ENCODE measurements at regions not wholly inside any gene's neighbourhood (a gene's known extent, or its start where the extent isn't known, plus 50 kb on each side); places are given as distances from the start of the nearest gene placed in this dataset.

GRCh38 chr14:87171141-87171540 is 821.8 kb downstream of the GALC start:
- no peaks in the 10 kb centered on the region for H3K36me3 ChIP-seq (ENCODE audit: control insufficient read depth, insufficient read depth, low read length)
- in situ Hi-C loops (cut with HindIII; ENCODE audit: low pct_unique_long_range_greater_than_20kb, low sequenced_read_pairs) (no loop called here), intact Hi-C loops (cut with micrococcal nuclease; ENCODE audit: unreplicated experiment) (no loop called here)
- ChIA-PET CTCF (no interaction called here), POLR2A (no interaction called here)
- no peak overlapping the region for H3K27ac ChIP-seq (ENCODE audit: low read length)
- no peaks in the 10 kb centered on the region for H3K9me3 ChIP-seq (ENCODE audit: control insufficient read depth, insufficient read depth, low read depth, low read length)
- no peak for TF ChIP-seq TCF7L2 (IDR thresholded peaks at IDR 0.05; ENCODE audit: low read depth, low read length)
- no peak for TF ChIP-seq REST (IDR thresholded peaks at IDR 0.05; ENCODE audit: insufficient read depth in 1 of 2, low read depth in 2 of 2, low read length in 1 of 2)
- no peak for TF ChIP-seq POLR2AphosphoS5 (IDR thresholded peaks at IDR 0.05; ENCODE audit: low read depth, low read length)
- TF ChIP-seq SIN3A (IDR thresholded peaks at IDR 0.05; ENCODE audit: borderline replicate concordance, insufficient read depth, low read depth, low read length), result no peak
- TF ChIP-seq CTCF (IDR thresholded peaks at IDR 0.05), result no peak
- no peak for DNase-seq (ENCODE audit: low read depth, low spot score)
- H3K4me1 ChIP-seq (ENCODE audit: control insufficient read depth, insufficient read depth, low read length), result no peaks in the 10 kb centered on the region
- BruUV-seq (replicated peaks), result no TSS peak
- no peaks in the 10 kb centered on the region for H3K27me3 ChIP-seq (ENCODE audit: control insufficient read depth, insufficient read depth, low read length)
- no peak for ATAC-seq
- H3K4me3 ChIP-seq (ENCODE audit: low read depth in 2 of 2, low read length in 2 of 2), result no peak overlapping the region

- CTCF ChIA-PET, result no interaction called here
- BruUV-seq (replicated peaks), result no TSS peak
- no peak for DNase-seq (ENCODE audit: low read depth, low spot score)
- in situ Hi-C loops (cut with HindIII; ENCODE audit: low pct_unique_long_range_greater_than_20kb, low sequenced_read_pairs) (no loop called here), intact Hi-C loops (cut with micrococcal nuclease; ENCODE audit: unreplicated experiment) (no loop called here)
- Histone ChIP-seq H3K4me1 (ENCODE audit: control insufficient read depth, insufficient read depth, low read length) (no peaks in the 10 kb centered on the region), H3K36me3 (ENCODE audit: control insufficient read depth, insufficient read depth, low read length) (no peaks in the 10 kb centered on the region), H3K27me3 (ENCODE audit: control insufficient read depth, insufficient read depth, low read length) (no peaks in the 10 kb centered on the region), H3K9me3 (ENCODE audit: control insufficient read depth, insufficient read depth, low read depth, low read length) (no peaks in the 10 kb centered on the region), H3K27ac (ENCODE audit: low read length) (no peak overlapping the region), H3K4me3 (ENCODE audit: low read depth in 2 of 2, low read length in 2 of 2) (no peak overlapping the region)
- POLR2A ChIA-PET, result no interaction called here
- ATAC-seq, result no peak
- no peak for TF ChIP-seq POLR2AphosphoS5 (IDR thresholded peaks at IDR 0.05; ENCODE audit: low read depth, low read length)
- no peak for TF ChIP-seq CTCF (IDR thresholded peaks at IDR 0.05)
- TF ChIP-seq REST (IDR thresholded peaks at IDR 0.05; ENCODE audit: insufficient read depth in 1 of 2, low read depth in 2 of 2, low read length in 1 of 2), result no peak
- no peak for TF ChIP-seq SIN3A (IDR thresholded peaks at IDR 0.05; ENCODE audit: borderline replicate concordance, insufficient read depth, low read depth, low read length)
- no peak for TF ChIP-seq TCF7L2 (IDR thresholded peaks at IDR 0.05; ENCODE audit: low read depth, low read length)
These were observed 822.8 kb downstream of the GALC start for GRCh38 chr14:87170179-87170578.

Measured in Panc1 (cell line).